DMS153 treated with DMSO at 0.1 percent for 48 hours (cell line): ENCODE measurements at regions not wholly inside any gene's neighbourhood (a gene's known extent, or its start where the extent isn't known, plus 50 kb on each side); places are given as distances from the start of the nearest gene placed in this dataset.
"Not testable (repeated sequence)": the region's sequence is repeated elsewhere in the genome, so short reads cannot be mapped to it uniquely, and the experiment has no call there.

Source experiments
- DNase-seq: peaks from one replicate; lab custom pipeline; 2025; ENCODE audit not compliant: unreplicated experiment; lab: John Stamatoyannopoulos, UW

DNA sequence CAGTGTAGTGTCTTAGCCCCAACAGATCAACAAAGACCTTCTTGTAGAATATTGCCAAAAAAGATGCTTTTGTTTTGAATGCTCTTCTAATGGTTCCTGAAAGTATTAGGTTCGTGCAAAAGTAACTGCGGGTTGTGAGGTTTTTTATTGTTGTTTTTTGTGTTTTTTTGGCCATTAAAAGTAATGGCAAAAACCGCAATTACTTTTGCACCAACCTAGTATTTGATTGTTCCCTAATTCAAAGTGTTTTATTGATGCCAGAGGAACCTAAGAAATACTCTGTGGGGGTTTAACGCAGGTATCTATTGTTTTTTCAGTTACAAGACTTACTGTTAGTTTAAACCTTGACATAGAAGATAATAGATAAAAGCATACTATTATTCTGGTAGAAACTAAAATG is 150.8 kb upstream of the DAAM1 start:
- no peak for DNase-seq

DNA sequence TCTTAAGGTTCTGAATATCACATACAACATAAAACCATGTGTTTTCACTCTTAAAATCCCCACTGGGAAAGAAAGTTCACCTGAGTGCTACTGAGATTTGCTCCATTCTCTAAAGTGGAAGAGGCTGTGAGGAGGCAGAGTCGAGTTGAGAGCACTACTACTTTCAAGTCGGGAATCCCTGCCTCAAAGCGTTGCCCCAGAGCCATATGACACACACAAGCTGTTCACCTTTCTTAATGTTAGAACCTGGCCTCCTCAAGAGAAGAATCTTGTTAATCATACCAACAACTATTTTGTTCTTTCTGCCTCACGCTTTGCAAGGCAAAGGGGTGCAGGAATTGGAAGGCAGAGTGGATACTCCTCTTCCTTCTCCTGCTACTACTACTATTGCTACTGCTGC is 149.7 kb upstream of the DAAM1 start:
- DNase-seq = no peak

DNA sequence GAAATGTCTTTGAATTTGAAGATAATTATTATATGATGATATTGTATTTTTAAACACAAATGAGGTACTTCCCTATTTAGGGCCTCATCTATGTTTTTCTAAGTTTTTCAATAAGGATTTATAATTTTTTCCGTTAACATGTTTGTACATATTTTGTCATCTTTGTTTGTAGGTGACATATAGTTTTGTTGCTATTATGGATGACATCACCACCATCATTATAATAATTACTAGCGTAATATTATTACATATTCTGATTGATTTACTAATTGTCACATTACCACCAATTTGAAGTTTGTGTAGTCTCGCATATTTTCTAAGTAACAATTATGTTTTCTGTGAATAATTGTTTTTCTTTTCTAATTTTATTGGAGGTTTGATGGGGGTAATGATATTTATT is 147.2 kb upstream of the DAAM1 start:
- DNase-seq = no peak

DNA sequence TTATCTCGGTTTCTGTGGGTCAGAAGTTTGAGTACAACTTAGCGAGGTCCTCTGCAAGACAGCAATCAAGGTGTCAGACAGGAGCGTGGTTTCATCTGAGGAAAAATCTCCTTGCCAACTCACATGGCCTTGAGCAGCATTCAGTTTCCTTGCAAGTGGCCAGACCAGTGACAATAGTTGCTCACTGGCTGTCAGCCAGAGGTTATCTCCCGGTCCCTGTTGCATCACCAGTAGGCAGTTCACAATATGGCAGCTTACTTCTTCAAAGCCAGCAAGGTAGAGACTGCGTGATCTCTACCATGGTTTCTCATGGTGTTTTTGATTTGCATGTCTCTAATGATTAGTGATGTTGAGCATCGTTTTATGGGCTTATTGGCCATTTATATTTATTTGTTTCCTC is 143.8 kb upstream of the DAAM1 start:
- no peak for DNase-seq

DNA sequence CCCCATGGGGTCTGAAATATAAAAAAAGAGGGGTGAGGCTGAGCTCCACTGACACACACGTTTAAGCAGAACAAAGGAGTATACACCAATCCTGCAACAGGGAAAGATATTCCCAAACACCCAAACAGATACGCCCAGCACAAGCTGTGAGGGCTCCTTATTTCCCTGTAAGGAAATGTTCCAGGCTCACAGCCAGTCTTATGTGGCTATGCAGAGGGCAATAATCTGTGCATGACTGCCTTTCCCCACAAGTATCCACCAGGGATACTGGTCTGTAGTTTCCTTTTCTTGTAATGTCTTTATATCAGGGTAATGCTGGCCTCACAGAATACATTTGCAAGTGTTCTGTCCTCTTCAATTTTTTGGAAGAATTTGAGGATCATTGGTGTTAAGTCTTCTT is 141.7 kb upstream of the DAAM1 start:
- no peak for DNase-seq

DNA sequence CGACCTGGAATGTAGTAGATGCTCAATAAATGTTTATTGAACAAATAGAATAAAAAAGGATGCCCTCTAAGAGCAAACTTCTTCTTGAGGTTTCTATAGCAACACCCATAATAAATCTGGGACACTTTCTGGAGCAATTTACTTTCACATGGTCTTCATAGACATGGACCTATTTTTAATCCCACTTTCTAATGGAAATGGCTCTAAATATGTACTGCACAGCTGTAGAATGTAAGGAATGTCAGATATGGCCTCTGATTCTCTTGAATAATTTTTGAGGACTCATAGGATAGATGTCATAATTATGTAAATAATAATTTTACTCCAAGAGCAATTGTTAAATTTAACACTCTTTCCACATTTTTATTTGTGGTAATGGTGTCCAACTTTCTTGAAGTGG is 133.5 kb upstream of the DAAM1 start:
- no peak for DNase-seq

DNA sequence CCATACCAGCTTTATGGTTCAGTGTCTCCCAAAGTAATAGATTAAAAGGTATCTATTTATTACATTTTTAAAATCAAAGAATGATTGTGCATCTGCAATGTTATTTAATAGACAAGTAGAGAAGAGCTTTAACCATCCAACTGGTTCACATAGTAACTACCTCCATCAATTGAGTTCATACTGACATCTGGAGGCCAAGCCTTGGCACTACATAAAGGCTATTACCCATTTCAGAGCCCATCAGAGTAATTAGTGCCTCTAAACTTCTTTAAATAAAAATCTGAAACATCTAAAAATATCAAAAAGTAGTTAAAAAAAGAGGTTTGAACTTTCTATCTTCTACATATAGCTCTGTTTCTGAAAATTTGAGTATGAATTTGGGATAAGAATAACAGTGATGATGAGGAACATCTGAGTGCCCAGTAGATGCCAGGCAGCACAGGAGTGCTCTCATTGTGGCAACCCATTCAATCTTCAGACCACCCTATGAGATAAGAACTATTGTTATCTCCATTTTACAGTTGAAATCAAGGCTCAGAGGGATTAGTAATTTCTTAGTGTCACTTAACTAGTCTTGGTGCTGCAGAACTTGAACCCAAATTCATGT is 132.9 kb upstream of the DAAM1 start:
- DNase-seq = peak; percentile 37

DNA sequence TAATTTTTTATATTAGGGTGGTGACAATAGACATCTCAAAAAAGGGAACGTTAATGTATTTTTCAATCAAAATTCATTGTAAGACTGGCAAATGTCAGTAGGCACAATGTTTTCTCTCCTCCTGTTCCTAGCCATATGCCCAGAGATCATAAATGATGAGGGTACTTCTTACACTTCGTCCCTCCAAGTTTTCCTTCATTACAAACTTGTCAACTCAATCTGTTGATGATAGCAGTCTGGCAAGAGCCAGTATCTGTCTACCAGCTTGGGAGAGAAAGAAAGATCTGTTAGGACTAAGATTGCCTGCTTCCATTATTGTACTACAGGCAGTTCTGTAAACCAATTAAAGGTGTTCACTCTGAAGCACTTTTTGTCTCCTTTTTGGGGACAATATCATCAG is 130.9 kb upstream of the DAAM1 start:
- DNase-seq = no peak

DNA sequence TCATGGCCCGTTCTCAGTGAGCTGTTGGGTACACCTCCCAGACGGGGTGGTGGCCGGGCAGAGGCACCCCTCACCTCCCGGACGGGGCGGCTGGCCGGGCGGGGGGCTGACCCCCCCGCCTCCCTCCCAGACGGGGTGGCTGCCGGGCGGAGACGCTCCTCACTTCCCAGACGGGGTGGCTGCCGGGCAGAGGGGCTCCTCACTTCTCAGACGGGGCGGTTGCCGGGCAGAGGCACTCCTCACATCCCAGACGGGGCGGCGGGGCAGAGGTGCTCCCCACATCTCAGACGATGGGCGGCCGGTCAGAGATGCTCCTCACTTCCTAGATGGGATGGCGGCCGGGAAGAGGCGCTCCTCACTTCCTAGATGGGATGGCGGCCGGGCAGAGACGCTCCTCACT is 129.7 kb upstream of the DAAM1 start:
- not testable (repeated sequence) for DNase-seq

DNA sequence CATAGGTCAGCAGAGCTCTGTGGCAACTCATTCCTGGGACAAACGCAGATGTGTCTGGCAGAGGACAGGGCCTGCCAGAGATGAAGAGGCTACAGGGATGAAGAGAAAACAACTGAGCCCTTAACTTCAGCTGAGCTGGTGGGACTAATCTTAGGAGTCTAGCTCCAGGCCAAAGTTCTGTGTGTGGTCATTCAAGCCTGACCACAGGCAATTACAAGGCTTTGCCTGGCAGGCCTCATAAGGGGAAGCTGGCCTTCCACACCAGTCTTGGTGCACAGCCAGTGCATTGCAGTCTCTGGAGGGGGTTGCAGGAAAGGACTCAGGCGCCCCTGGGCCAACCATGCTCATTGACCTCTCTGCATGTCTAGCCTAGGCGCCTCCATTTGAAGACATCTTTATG is 127.6 kb upstream of the DAAM1 start:
- DNase-seq = no peak

DNA sequence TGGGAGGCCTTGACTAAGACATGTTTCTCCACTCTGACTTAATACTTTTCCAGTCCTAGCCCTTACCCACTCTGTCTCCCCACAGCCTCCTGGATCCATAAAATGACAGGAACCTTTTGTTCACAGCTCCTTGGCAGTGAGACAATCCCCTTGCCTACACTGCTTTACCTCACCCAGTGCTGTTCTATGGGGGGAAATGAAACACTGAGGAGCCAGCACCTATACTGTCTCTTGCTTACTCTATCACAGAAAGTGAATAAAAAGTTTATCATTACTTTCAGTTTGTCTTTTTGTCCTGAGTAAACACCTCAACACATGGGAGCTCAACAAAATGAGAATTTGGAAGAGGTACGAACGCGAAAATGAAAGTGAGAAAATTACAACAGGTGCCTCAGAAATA is 127.2 kb upstream of the DAAM1 start:
- no peak for DNase-seq

DNA sequence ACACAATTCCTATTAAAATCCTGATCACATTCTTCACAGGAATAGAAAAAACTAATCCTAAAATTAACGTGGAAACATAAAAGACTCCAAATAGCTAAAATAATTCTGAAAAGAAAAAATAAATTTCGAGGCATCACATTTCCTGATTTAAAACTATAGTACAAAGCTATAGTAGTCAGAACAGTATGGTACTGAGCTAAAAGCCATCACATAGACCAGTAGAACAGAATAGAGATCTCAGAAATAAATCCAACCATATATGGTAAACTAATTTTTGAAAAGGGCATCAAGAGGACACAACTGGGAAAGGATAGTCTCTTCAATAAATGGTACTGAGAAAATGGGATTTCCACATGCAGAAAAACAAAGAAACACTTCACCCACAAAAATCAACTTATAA is 125.2 kb upstream of the DAAM1 start:
- DNase-seq = no peak

DNA sequence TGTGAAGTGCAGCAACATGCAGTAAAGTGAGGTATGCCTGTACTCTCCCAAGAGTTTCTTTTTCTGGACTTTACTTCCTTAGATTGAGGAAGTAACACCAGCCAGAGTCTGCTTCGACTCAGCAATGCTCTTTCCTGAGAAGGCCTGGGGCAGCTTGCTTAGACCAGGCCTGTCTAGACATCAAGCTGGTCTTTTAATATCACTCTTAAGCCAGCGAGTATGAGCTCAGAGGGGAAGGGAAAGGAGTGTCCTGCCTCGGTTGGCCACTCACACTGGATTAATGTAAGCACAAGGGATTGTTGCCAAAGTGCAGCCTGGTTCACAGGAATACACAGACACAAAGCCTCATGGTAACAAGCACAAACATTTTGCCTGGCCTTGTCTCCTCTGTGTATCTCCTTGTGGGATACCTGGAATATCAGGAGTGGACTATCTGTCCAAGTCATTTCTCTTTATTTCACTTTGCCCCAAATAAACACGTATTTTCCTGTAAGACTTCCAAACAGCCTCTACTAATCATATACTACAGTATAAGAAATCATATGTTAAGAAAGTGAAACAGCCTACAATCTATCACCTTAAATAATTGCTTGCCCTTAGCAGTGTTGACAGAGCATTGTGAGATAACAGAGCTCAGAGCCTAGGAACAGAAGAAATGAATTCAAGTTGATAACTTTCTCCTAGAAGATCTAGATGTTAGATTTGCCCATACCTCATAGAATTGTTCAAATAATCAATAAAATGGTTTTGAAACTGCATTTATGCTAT is 121.2 kb upstream of the DAAM1 start:
- DNase-seq = no peak

DNA sequence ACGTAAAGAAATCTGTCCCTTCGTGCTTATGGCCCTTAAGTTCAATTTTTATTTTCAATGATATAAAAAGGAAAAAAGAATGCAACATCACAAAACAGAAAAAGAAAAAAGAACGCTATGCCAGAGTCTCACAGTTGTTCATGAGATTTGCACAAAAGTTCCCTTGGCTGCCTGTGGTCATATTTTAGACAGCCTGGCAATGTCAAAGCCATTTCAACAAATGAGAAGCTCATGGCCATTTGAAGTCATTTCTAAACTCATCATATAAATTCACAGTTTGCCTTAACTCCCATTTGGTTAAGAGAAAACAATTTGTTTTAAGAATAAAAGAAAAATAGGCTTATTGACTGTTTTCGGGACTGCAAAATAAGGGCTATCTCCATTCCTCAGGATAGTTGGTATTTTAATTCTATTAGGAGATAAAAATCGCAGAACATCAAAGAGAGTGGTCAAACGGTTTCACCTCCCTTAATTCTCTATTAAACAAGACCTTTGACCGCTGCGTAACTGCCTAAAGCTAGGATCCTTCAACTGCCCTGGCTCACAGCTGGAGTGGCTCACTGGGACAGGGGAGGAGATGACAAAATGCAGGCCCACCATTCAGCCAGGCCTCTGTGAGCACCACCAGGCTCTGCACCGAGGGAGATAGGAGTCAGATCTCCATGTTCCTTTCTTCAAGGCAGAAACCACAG is 119.2 kb upstream of the DAAM1 start:
- no peak for DNase-seq

DNA sequence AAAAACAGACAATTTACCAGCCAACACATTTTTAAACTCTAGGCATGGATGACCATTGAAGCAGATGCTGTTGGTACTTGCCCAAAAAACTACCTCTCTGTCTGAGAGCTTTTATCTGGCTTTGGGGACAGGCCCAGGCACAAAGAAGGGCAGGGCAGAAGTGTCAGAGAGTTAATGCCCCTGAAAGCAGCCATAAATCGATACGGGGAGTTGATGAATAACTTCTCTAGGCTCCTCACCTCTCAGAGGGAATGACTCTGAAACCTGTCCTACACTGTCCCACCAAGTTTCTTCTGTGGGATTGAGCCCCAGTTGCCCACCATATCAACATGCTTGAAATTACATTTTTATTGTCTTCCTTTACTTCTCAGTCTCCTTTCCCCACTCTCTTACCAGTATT is 113.0 kb upstream of the DAAM1 start:
- no peak for DNase-seq

DNA sequence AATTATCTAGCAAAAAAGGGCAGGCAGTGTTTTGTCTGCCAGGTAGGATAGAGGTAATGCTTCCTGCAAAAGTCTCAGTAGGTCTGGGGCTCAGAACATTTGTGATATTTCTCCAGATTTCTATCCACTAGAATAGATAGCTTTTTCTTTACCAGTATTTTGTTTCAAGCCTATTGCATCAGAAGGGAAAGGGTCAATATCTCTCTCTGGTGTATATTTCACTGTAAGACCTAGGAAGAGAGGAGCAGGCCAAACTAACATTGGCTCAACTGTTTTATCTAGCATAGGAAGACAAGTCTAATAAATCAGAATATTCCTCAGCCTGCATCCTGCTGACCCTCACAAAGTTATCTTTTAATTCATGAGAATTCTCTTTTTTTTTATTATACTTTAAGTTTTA is 106.7 kb upstream of the DAAM1 start:
- DNase-seq = no peak

DNA sequence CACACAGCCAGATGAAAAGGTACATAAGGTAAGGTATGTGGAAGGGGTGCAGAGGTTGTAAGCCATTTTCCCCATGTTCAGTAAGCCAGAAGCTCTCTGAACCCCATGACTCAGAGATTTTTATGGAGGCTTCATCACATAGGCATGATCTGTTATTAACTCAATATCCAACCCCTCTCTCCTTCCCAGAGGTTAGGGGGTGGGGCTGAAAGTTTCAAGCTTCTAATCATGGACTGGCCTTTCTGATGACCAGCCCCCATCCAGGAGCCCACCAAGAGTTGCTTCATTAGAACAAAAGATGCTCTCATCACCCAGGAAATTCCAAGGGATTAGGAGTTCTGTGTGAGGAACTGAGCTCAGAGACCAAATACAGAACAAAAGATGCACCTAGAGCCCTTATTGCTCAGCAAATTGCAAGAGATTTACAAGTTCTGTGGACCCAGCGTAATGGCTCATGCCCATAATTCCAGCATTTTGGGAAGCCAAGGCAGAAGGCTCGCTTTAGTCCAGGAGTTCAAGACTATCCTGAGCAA is 103.2 kb upstream of the DAAM1 start:
- no peak for DNase-seq

DNA sequence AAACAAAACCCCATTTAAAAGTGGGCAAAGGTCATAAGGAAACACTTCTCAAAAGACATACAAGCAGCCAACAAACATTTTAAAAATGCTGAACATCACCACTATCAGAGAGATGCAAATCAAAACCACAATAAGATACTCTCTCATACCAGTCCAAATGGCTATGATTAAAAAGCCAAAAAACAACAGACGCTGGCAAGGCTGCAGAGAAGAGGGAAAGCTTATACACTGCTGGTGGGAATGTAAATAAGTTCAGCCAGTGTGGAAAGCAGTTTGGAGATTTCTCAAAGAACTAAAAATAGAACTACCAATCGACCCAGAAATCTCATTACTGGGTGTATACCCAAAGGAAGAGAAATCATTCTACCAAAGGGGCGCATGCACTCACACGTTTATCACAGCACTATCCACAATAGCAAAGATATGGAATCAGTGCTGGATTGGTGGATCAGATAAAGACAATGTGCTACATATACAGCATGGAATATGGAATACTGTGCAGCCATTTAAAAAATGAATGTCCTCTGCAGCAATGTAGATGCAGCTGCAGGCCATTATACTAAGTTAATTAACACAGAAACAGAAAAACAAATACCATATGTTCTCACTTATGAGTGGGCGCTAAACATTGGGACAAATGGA is 102.1 kb upstream of the DAAM1 start:
- DNase-seq = no peak

DNA sequence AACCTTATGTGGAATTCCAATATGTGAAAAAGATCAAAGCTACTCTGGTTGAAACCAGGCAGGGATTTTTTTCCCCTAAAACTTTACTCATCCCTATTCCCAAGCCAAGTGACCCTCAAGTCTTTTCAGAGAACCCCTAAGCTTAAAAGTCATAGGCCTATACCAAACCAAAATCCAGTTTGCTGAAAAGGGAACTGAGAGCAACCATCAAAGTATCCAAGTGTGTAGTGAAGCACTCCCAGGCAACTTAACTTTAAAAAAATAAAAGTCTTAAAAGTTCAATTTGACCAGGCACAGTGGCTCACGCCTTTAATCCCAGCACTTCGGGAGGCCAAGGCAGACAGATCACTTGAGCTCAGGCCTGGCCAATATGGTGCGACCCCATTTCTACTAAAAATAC is 101.2 kb upstream of the DAAM1 start:
- no peak for DNase-seq

DNA sequence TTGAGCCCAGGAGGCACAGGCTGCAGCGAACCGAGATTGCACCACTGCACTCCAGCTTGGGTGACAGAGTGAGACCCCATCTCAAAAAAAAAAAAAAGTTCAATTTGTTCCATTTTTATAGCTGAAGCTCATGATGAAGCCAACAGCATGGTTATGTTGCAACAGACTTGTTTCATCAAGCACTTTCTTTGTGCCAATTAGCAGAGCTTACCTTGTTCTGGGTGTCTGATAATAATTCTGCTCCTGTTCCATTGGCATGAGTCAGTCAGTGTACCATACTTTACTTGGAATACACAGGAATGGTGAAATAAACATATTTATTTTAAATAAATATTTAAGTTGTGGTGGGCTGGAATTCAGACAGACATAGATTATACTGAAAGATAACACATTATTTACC is 100.8 kb upstream of the DAAM1 start:
- DNase-seq = no peak

DNA sequence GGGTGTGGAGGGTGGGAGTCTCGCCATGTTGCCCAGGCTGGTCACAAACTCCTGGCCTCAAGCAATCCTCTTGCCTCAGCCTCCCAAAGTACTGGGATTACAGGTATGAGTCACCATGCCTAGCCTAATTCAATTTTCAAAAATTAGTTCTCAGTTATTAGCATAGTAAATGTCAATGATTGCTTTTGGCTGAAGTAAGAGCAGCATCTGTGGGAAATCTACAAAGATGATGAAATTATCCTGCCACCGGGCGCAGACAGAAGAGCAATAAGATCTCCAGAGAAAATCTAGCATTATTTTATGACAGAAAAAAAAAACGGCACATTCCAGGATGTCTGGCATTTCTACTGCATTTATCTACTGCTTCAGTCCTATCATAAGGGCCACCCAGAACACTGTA is 97.9 kb upstream of the DAAM1 start:
- no peak for DNase-seq

DNA sequence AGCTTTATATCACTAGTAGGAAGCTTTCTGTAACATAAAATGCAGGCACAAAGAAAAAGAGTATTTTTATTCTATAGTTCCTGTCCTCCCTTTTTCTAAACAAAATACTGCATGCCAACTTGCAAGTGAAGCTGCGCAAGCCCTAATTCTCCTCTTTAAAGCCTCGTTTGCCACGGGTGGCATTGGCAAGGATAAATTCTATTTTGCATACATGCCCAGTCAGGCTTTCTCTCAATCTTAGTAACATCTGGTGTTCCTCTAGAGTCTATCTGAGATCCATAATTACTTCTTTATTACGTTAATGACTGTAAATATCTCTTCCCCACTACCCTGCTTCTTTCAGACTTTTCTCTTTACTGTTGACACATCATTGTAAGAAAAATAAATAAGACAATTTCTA is 97.1 kb upstream of the DAAM1 start:
- DNase-seq = no peak
